ENCODE measurements at regions not wholly inside any gene's neighbourhood (a gene's known extent, or its start where the extent isn't known, plus 50 kb on each side); places are given as distances from the start of the nearest gene placed in this dataset.

DNA sequence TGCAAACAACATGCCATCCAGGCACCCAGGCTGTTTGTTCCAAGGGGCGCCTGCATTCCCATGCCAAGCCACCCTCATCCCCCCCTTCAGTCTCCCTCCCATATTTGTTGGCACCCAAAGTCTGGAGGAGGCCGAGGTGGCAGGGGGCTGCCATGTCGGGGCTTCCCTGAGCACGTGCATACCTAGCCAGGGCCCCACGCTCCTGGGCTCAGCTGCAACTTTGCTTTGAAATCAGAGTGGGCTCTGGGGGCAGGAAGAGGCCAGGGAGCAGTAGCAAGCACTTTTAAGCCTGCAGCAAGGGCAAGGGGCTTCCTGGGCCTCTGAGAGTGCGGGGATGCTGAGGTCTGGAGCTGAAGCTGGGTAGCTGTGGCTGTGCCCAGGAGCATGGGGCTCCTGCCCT is 655.9 kb upstream of the EYS start:
- Mint-ChIP-seq H3K9me3 (peaks cover 17% of the 10 kb centered on the region), H3K4me1 (ENCODE audit: low read depth) (no peaks in the 10 kb centered on the region), H3K27me3 (ENCODE audit: insufficient read depth) (no peaks in the 10 kb centered on the region), H3K4me3 (no peak overlapping the region), H3K27ac (no peak overlapping the region), H3K36me3 (ENCODE audit: low read depth) (no peaks in the 10 kb centered on the region; the same call in 1 of the 2 replicates)
- TF ChIP-seq, protein P1, sequence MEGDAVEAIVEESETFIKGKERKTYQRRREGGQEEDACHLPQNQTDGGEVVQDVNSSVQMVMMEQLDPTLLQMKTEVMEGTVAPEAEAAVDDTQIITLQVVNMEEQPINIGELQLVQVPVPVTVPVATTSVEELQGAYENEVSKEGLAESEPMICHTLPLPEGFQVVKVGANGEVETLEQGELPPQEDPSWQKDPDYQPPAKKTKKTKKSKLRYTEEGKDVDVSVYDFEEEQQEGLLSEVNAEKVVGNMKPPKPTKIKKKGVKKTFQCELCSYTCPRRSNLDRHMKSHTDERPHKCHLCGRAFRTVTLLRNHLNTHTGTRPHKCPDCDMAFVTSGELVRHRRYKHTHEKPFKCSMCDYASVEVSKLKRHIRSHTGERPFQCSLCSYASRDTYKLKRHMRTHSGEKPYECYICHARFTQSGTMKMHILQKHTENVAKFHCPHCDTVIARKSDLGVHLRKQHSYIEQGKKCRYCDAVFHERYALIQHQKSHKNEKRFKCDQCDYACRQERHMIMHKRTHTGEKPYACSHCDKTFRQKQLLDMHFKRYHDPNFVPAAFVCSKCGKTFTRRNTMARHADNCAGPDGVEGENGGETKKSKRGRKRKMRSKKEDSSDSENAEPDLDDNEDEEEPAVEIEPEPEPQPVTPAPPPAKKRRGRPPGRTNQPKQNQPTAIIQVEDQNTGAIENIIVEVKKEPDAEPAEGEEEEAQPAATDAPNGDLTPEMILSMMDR (IDR thresholded peaks at IDR 0.05), result no peak
- no peak for DNase-seq

DNA sequence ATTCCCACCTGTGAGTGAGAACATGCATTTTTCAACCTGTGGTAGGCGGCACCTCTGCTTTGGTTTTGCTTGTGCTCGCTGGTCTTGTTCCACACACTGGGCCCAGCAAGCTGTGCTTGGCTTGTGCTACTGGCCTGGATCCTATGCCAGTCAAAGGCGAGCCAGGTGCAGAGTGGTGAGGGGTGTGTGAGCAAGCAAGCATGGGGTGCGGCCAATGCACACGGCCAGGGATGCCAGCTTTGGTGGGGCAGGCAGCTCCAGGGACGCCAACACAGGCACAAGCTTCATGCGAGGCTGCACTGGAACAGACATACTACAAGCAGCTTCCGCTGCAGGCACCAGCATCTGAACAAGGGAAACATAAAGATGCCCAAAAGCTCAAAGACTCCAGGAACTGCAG is 654.9 kb upstream of the EYS start:
- DNase-seq, result no peak
- H3K4me1 Mint-ChIP-seq (ENCODE audit: low read depth), result no peaks in the 10 kb centered on the region
- TF ChIP-seq, protein P1 (IDR thresholded peaks at IDR 0.05), result no peak
- H3K36me3 Mint-ChIP-seq (ENCODE audit: low read depth), result no peaks in the 10 kb centered on the region; the same call in 1 of the 2 replicates
- H3K4me3 Mint-ChIP-seq, result no peak overlapping the region
- H3K27me3 Mint-ChIP-seq (ENCODE audit: insufficient read depth), result no peaks in the 10 kb centered on the region
- peaks cover 17% of the 10 kb centered on the region for H3K9me3 Mint-ChIP-seq
- no peak overlapping the region for H3K27ac Mint-ChIP-seq

DNA sequence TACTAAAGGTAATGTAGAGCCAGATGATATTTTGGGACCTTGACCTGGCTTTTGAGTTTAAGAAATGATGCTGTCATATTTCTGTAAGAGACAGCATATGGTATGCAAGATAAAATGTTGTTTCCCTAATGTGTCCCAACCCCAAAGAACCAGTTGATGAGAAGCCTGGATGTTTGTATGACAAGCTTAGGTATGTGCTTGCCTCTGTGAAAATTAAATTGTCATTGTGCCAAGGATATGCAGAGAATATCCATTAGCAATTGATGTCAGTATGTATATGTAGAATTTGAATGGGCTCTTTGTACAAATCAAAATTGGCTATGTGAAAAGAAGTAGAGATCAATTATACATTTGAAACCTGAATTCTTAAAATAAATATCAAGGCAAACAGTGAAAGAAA is 650.8 kb upstream of the EYS start:
- TF ChIP-seq, protein P1 (IDR thresholded peaks at IDR 0.05), result no peak
- Mint-ChIP-seq H3K27me3 (ENCODE audit: insufficient read depth) (no peaks in the 10 kb centered on the region; the same call in 1 of the 2 replicates), H3K4me3 (no peak overlapping the region), H3K27ac (no peak overlapping the region), H3K36me3 (ENCODE audit: low read depth) (no peaks in the 10 kb centered on the region; the same call in 1 of the 2 replicates), H3K9me3 (peaks cover 11% of the 10 kb centered on the region), H3K4me1 (ENCODE audit: low read depth) (no peaks in the 10 kb centered on the region)
- no peak for DNase-seq

- Mint-ChIP-seq H3K27me3 (ENCODE audit: insufficient read depth) (no peaks in the 10 kb centered on the region; the same call in 1 of the 2 replicates), H3K9me3 (peaks cover 6% of the 10 kb centered on the region), H3K36me3 (ENCODE audit: low read depth) (no peaks in the 10 kb centered on the region), H3K27ac (no peak overlapping the region), H3K4me3 (no peak overlapping the region), H3K4me1 (ENCODE audit: low read depth) (no peaks in the 10 kb centered on the region)
- DNase-seq, result no peak
- TF ChIP-seq, protein P1 (IDR thresholded peaks at IDR 0.05), result no peak
Measured at GRCh38 chr6:66355471-66355870, 648.4 kb upstream of the EYS start.

DNA sequence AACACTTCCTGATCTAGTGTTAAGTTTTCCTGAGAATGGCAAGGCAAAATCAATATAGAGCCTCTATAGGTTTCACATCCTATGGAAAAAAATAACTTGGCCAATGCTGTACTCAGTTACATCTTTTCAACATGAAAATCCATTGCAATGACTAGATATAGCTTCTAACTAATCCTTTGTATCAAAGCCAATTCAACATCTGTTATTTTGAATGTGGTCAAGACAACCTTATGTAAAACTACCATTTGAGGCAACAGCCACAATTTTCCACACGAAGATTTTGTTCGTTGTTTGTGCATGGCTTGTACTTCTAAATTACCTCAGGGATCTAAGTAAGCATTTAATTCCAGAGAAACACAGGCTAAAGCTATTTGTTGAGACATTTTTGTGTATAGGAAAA is 637.8 kb upstream of the EYS start:
- Mint-ChIP-seq H3K4me1 (ENCODE audit: low read depth) (no peaks in the 10 kb centered on the region), H3K27me3 (ENCODE audit: insufficient read depth) (no peaks in the 10 kb centered on the region), H3K36me3 (ENCODE audit: low read depth) (no peaks in the 10 kb centered on the region), H3K27ac (no peak overlapping the region), H3K9me3 (peaks cover 48% of the 10 kb centered on the region), H3K4me3 (no peak overlapping the region)
- TF ChIP-seq, protein P1 (IDR thresholded peaks at IDR 0.05), result no peak
- DNase-seq, result no peak

DNA sequence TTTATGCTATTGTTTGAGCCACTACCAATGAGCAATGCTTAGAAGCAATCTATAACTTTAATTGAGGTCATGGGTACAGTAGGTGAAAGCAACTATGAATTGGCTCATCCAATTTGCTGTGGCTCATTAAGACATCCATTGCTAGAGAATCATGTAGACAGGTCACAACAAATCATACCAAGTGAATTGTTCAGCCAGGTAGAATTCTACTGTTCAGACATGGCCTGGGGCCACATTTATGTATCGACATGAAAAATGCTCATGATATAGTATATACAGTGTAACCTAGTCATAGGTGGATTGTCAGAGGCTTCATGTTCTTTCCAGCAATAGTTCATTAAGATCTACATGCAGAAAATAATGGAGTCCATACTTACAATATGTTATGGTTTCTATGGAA is 633.7 kb upstream of the EYS start:
- H3K27ac Mint-ChIP-seq, result no peak overlapping the region
- no peak overlapping the region for H3K4me3 Mint-ChIP-seq
- no peak for DNase-seq
- no peaks in the 10 kb centered on the region for H3K27me3 Mint-ChIP-seq (ENCODE audit: insufficient read depth)
- TF ChIP-seq, protein P1 (IDR thresholded peaks at IDR 0.05), result no peak
- no peaks in the 10 kb centered on the region for H3K36me3 Mint-ChIP-seq (ENCODE audit: low read depth)
- no peaks in the 10 kb centered on the region for H3K4me1 Mint-ChIP-seq (ENCODE audit: low read depth)
- H3K9me3 Mint-ChIP-seq, result peaks cover 42% of the 10 kb centered on the region
